Thyroid gland (tissue), 4 donors: ENCODE measurements at regions not wholly inside any gene's neighbourhood (a gene's known extent, or its start where the extent isn't known, plus 50 kb on each side); places are given as distances from the start of the nearest gene placed in this dataset.

ENCODE experiments used
- DNase-seq, 2 donors: peaks; one replicate each; pipeline ENCODE4 v3.0.0-alpha.2; 2019
- H3K27ac ChIP-seq, 3 donors: fragments of 200-600 bp; sonication (generic); 1 replicate in 2 of 3; 2 replicates in 1 of 3; pipeline ENCODE4 v1.5.1; 2016 to 2019; ENCODE audit warnings: mild to moderate bottlenecking in 1 of 3, moderate library complexity in 1 of 3
- H3K27me3 ChIP-seq: fragments of 200-600 bp; sonication (generic); one replicate; pipeline ENCODE4 v1.5.1; 2019
- H3K36me3 ChIP-seq, 2 donors: fragments of 200-600 bp; sonication (generic); one replicate each; pipeline ENCODE4 v1.5.1; 2016 to 2019
- H3K4me1 ChIP-seq, 2 donors: fragments of 200-600 bp; sonication (generic); one replicate each; pipeline ENCODE4 v1.5.1; 2017 to 2019
- H3K4me3 ChIP-seq, 3 donors: fragments of 200-600 bp; sonication (generic); replicated peaks in 1 of 3; 1 replicate in 2 of 3; 2 replicates in 1 of 3; pipeline ENCODE4 v1.5.1; 2016; ENCODE audit warnings: mild to moderate bottlenecking in 1 of 3
- H3K9me3 ChIP-seq: fragments of 200-600 bp; sonication (generic); one replicate; pipeline ENCODE4 v1.5.1; 2017
- POLR2A ChIP-seq, 2 donors: fragments of 450-650 bp; IDR thresholded peaks; one replicate each; pipeline ENCODE4 v1.6.1; 2017; ENCODE audit warnings: antibody characterized with exemption in 2 of 2, mild to moderate bottlenecking in 2 of 2, moderate library complexity in 1 of 2
- WGBS, 2 donors: methylation state at CpG; one replicate each; pipeline ENCODE4 v1.1.5; 2017; 5-methylcytosine and 5-hydroxymethylcytosine counted together
- intact Hi-C: fragments of 100-400 bp; cut with DNase I; formaldehyde crosslinking; loops from one replicate; pipeline ENCODE4 v1.15.1; 2023
- TF ChIP-seq, protein P1 (sequence below), 6 experiments: fragments of 200-600 bp in 3 of 6; fragments of 450-650 bp in 3 of 6; sonication (generic) in 3 of 6; IDR thresholded peaks; one replicate each; pipeline ENCODE4 v1.5.1; 2016 to 2019; ENCODE audit warnings: antibody characterized with exemption in 6 of 6, mild to moderate bottlenecking in 2 of 6, inconsistent platforms in 1 of 6, moderate library complexity in 1 of 6

DNA sequence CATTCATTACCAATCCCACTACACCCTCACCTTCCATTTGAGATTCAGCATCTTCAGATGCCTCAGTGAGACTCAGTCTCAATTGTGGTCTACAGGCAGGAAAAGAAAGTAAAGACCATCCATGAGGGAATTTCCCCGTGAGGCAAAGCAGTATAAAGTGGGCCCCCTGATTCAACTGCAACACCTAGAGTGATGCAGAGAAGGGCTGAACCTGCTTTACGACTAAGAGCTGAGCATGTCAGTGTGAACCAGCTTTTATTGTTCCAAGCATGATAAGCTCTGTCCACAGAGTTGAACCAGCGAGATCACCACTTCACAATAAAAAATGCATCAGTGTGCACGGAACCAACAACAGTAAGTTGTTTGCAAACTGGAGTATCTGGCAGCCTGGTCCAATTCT, 357.6 kb upstream of the ATP5MC3 start:
- Histone ChIP-seq H3K27me3 (no peaks in the 10 kb centered on the region), H3K36me3 (no peaks in the 10 kb centered on the region), H3K4me3 (no peak overlapping the region), H3K27ac (no peak overlapping the region), H3K9me3 (no peaks in the 10 kb centered on the region), H3K4me1 (no peaks in the 10 kb centered on the region)
- intact Hi-C loops: no loop called here
- 71 to 78% methylated on average over 4 of the region's 4 CpGs for WGBS, 2 donors
- no peak for DNase-seq
- TF ChIP-seq, protein P1, sequence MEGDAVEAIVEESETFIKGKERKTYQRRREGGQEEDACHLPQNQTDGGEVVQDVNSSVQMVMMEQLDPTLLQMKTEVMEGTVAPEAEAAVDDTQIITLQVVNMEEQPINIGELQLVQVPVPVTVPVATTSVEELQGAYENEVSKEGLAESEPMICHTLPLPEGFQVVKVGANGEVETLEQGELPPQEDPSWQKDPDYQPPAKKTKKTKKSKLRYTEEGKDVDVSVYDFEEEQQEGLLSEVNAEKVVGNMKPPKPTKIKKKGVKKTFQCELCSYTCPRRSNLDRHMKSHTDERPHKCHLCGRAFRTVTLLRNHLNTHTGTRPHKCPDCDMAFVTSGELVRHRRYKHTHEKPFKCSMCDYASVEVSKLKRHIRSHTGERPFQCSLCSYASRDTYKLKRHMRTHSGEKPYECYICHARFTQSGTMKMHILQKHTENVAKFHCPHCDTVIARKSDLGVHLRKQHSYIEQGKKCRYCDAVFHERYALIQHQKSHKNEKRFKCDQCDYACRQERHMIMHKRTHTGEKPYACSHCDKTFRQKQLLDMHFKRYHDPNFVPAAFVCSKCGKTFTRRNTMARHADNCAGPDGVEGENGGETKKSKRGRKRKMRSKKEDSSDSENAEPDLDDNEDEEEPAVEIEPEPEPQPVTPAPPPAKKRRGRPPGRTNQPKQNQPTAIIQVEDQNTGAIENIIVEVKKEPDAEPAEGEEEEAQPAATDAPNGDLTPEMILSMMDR (IDR thresholded peaks at IDR 0.05): no peak
- TF ChIP-seq POLR2A (IDR thresholded peaks at IDR 0.05): no peak

DNA sequence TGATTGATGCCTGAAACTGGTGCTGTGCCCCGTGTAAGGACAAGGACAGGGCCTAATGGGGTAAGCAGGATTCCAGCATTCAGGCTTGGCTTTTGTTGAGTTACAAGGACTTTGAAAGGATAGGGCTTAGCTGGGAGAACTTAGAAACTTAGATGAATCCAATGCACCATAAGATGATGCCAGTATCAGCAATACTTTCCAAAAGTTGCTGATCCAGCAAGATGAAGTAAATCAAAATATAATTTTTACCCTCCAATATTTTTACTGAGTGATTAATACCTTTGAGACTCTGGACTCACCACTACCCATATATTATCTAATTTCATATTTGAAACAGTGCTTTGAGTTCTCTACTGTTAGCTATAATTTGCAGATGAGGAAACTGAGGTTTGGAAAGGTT, 354.5 kb upstream of the ATP5MC3 start:
- Histone ChIP-seq H3K9me3 (no peaks in the 10 kb centered on the region), H3K4me3 (no peak overlapping the region), H3K4me1 (no peaks in the 10 kb centered on the region), H3K27me3 (no peaks in the 10 kb centered on the region), H3K36me3 (no peaks in the 10 kb centered on the region), H3K27ac (no peak overlapping the region)
- DNase-seq: no peak
- TF ChIP-seq, protein P1 (IDR thresholded peaks at IDR 0.05): no peak
- TF ChIP-seq POLR2A (IDR thresholded peaks at IDR 0.05): no peak
- intact Hi-C loops: no loop called here
- 48 to 65% methylated on average over 1 of the region's 1 CpG for WGBS, 2 donors

GRCh38 chr2:175535631-175536030, 354.1 kb upstream of the ATP5MC3 start:
- no peak for DNase-seq
- Histone ChIP-seq H3K4me3 (no peak overlapping the region), H3K4me1 (no peaks in the 10 kb centered on the region), H3K27me3 (no peaks in the 10 kb centered on the region), H3K27ac (no peak overlapping the region), H3K36me3 (no peaks in the 10 kb centered on the region), H3K9me3 (no peaks in the 10 kb centered on the region)
- intact Hi-C loops: no loop called here
- 73 to 87% methylated on average over 4 of the region's 4 CpGs for WGBS, 2 donors
- no peak for TF ChIP-seq POLR2A (IDR thresholded peaks at IDR 0.05)
- TF ChIP-seq, protein P1 (IDR thresholded peaks at IDR 0.05): no peak

GRCh38 chr2:175525975-175526374, 344.5 kb upstream of the ATP5MC3 start:
- WGBS, 2 donors: 83 to 84% methylated on average over 1 of the region's 1 CpG
- Histone ChIP-seq H3K27ac (no peak overlapping the region), H3K4me3 (no peak overlapping the region), H3K4me1 (no peaks in the 10 kb centered on the region), H3K36me3 (no peaks in the 10 kb centered on the region), H3K27me3 (no peaks in the 10 kb centered on the region), H3K9me3 (no peaks in the 10 kb centered on the region)
- DNase-seq: no peak
- intact Hi-C loops: no loop called here
- TF ChIP-seq, protein P1 (IDR thresholded peaks at IDR 0.05): no peak
- no peak for TF ChIP-seq POLR2A (IDR thresholded peaks at IDR 0.05)

DNA sequence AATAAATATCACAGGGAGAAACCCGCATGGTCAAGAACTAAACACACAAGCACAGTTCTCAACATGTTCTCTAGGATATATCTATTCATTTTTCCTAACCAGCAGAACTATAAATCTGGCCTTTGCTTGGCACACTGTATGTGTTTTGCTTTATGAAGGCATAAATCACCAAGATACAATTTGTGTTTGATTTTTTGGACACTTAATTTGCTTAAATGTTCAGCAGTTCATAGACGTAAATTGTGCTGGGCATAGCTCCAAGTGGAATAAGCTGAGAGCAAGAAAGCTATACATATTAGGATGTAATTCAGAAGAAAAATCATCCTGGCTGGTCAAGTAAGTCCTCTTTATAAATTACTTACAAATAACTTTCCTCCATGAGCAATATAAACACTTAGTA, 341.5 kb upstream of the ATP5MC3 start:
- Histone ChIP-seq H3K27me3 (no peaks in the 10 kb centered on the region), H3K4me1 (no peaks in the 10 kb centered on the region), H3K36me3 (no peaks in the 10 kb centered on the region), H3K27ac (no peak overlapping the region), H3K4me3 (no peak overlapping the region), H3K9me3 (no peaks in the 10 kb centered on the region)
- TF ChIP-seq, protein P1 (IDR thresholded peaks at IDR 0.05): no peak
- no peak for TF ChIP-seq POLR2A (IDR thresholded peaks at IDR 0.05)
- intact Hi-C loops: no loop called here
- 71 to 73% methylated on average over 2 of the region's 2 CpGs for WGBS, 2 donors
- DNase-seq: no peak
